Tibial nerve (tissue), 4 donors: ENCODE measurements at regions not wholly inside any gene's neighbourhood (a gene's known extent, or its start where the extent isn't known, plus 50 kb on each side); places are given as distances from the start of the nearest gene placed in this dataset.

ENCODE experiments used
- DNase-seq, 2 donors: peaks; one replicate each; pipeline ENCODE4 v3.0.0-alpha.2; 2019; ENCODE audit warnings: low spot score in 2 of 2
- H3K27ac ChIP-seq, 4 donors: fragments of 200-600 bp; sonication (generic) in 3 of 4; one replicate each; pipeline ENCODE4 v1.5.1; 2017 to 2019; ENCODE audit warnings: mild to moderate bottlenecking in 1 of 4
- H3K27me3 ChIP-seq, 2 donors: fragments of 200-600 bp; sonication (generic) in 1 of 2; one replicate each; pipeline versions ENCODE4 v1.5.1 to v1.6.0; 2017 to 2019
- H3K36me3 ChIP-seq, 3 donors: fragments of 200-600 bp; sonication (generic); one replicate each; pipeline ENCODE4 v1.5.1; 2018 to 2019
- H3K4me1 ChIP-seq, 4 donors: fragments of 200-600 bp; sonication (generic) in 3 of 4; one replicate each; pipeline ENCODE4 v1.5.1; 2017 to 2019
- H3K4me3 ChIP-seq, 4 donors: fragments of 200-600 bp; sonication (generic) in 3 of 4; one replicate each; pipeline ENCODE4 v1.5.1; 2017 to 2019; ENCODE audit warnings: mild to moderate bottlenecking in 1 of 4, moderate library complexity in 1 of 4
- H3K9me3 ChIP-seq, 4 donors: fragments of 200-600 bp; sonication (generic) in 3 of 4; one replicate each; pipeline ENCODE4 v1.5.1; 2017 to 2019
- CTCF ChIP-seq, 5 experiments: fragments of 200-600 bp in 3 of 5; fragments of 450-650 bp in 2 of 5; sonication (generic) in 3 of 5; IDR thresholded peaks; one replicate each; pipeline ENCODE4 v1.5.1; 2016 to 2019; ENCODE audit warnings: antibody characterized with exemption in 5 of 5, mild to moderate bottlenecking in 3 of 5, moderate library complexity in 2 of 5
- EP300 ChIP-seq, 2 donors: sonication (generic); formaldehyde crosslinking; IDR thresholded peaks; one replicate each; pipeline ENCODE4 v1.6.1; 2017; ENCODE audit warnings: antibody characterized with exemption in 2 of 2, mild to moderate bottlenecking in 1 of 2
- POLR2A ChIP-seq, 2 donors: fragments of 450-650 bp; IDR thresholded peaks; one replicate each; pipeline ENCODE4 v1.6.1; 2017; ENCODE audit warnings: antibody characterized with exemption in 2 of 2, mild to moderate bottlenecking in 2 of 2, moderate library complexity in 2 of 2
- WGBS, 2 donors: methylation state at CpG; one replicate each; pipeline ENCODE4 v1.1.5; 2018; 5-methylcytosine and 5-hydroxymethylcytosine counted together

- H3K4me1 ChIP-seq = no peaks in the 10 kb centered on the region
- TF ChIP-seq EP300 (IDR thresholded peaks at IDR 0.05) = no peak
- H3K4me3 ChIP-seq = no peak overlapping the region
- no peaks in the 10 kb centered on the region for H3K27me3 ChIP-seq
- H3K27ac ChIP-seq = no peak overlapping the region
- 81 to 88% methylated on average over 5 of the region's 5 CpGs for WGBS, 2 donors
- H3K36me3 ChIP-seq = no peaks in the 10 kb centered on the region
- no peak for DNase-seq
- H3K9me3 ChIP-seq = no peaks in the 10 kb centered on the region
Observed at GRCh38 chr18:64807560-64807959, 658.7 kb upstream of the LINC00305 start.

- H3K4me3 ChIP-seq = no peak overlapping the region
- no peaks in the 10 kb centered on the region for H3K36me3 ChIP-seq
- no peaks in the 10 kb centered on the region for H3K27me3 ChIP-seq
- no peaks in the 10 kb centered on the region for H3K4me1 ChIP-seq
- no peaks in the 10 kb centered on the region for H3K9me3 ChIP-seq
- TF ChIP-seq EP300 (IDR thresholded peaks at IDR 0.05) (no peak), CTCF (IDR thresholded peaks at IDR 0.05) (no peak), POLR2A (IDR thresholded peaks at IDR 0.05) (no peak)
- no peak overlapping the region for H3K27ac ChIP-seq
- DNase-seq = no peak
- 73 to 80% methylated on average over 5 of the region's 5 CpGs for WGBS, 2 donors
Observed at GRCh38 chr18:64806691-64807090, 657.8 kb upstream of the LINC00305 start.

- WGBS, 2 donors = 89 to 90% methylated on average over 2 of the region's 2 CpGs
- TF ChIP-seq POLR2A (IDR thresholded peaks at IDR 0.05) (no peak), EP300 (IDR thresholded peaks at IDR 0.05) (no peak), CTCF (IDR thresholded peaks at IDR 0.05) (no peak)
- Histone ChIP-seq H3K36me3 (no peaks in the 10 kb centered on the region), H3K27me3 (no peaks in the 10 kb centered on the region), H3K4me1 (no peaks in the 10 kb centered on the region), H3K27ac (no peak overlapping the region), H3K4me3 (no peak overlapping the region), H3K9me3 (no peaks in the 10 kb centered on the region)
- DNase-seq = no peak
Observed at GRCh38 chr18:64806232-64806631, 657.3 kb upstream of the LINC00305 start.

GRCh38 chr18:64803471-64803870 lies 654.6 kb upstream of the LINC00305 start:
- Histone ChIP-seq H3K4me1 (no peaks in the 10 kb centered on the region), H3K9me3 (no peaks in the 10 kb centered on the region), H3K27me3 (no peaks in the 10 kb centered on the region), H3K4me3 (no peak overlapping the region), H3K27ac (no peak overlapping the region), H3K36me3 (no peaks in the 10 kb centered on the region)
- TF ChIP-seq EP300 (IDR thresholded peaks at IDR 0.05) = no peak
- TF ChIP-seq POLR2A (IDR thresholded peaks at IDR 0.05) = no peak
- TF ChIP-seq CTCF (IDR thresholded peaks at IDR 0.05) = no peak
- 82 to 97% methylated on average over 1 of the region's 1 CpG for WGBS, 2 donors
- no peak for DNase-seq

- TF ChIP-seq EP300 (IDR thresholded peaks at IDR 0.05) = no peak
- no peak for TF ChIP-seq POLR2A (IDR thresholded peaks at IDR 0.05)
- TF ChIP-seq CTCF (IDR thresholded peaks at IDR 0.05) = no peak
- Histone ChIP-seq H3K9me3 (no peaks in the 10 kb centered on the region), H3K27me3 (no peaks in the 10 kb centered on the region), H3K4me3 (no peak overlapping the region), H3K36me3 (no peaks in the 10 kb centered on the region), H3K27ac (no peak overlapping the region), H3K4me1 (no peaks in the 10 kb centered on the region)
- no peak for DNase-seq
Observed at GRCh38 chr18:64800151-64800550, 651.3 kb upstream of the LINC00305 start.

- TF ChIP-seq POLR2A (IDR thresholded peaks at IDR 0.05) = no peak
- no peak for TF ChIP-seq CTCF (IDR thresholded peaks at IDR 0.05)
- Histone ChIP-seq H3K4me1 (no peaks in the 10 kb centered on the region), H3K9me3 (no peaks in the 10 kb centered on the region), H3K36me3 (no peaks in the 10 kb centered on the region), H3K27me3 (no peaks in the 10 kb centered on the region), H3K27ac (no peak overlapping the region), H3K4me3 (no peak overlapping the region)
- WGBS, 2 donors = 88 to 93% methylated on average over 4 of the region's 4 CpGs
- no peak for DNase-seq
Observed at GRCh38 chr18:64799376-64799775, 650.5 kb upstream of the LINC00305 start.
